DMS114 treated with DMSO at 0.1 percent for 48 hours (cell line): ENCODE measurements at regions not wholly inside any gene's neighbourhood (a gene's known extent, or its start where the extent isn't known, plus 50 kb on each side); places are given as distances from the start of the nearest gene placed in this dataset.
"Not testable (repeated sequence)": the region's sequence is repeated elsewhere in the genome, so short reads cannot be mapped to it uniquely, and the experiment has no call there.

Experiments
- DNase-seq: peaks from one replicate; lab custom pipeline; 2025; ENCODE audit not compliant: unreplicated experiment; lab: John Stamatoyannopoulos, UW

GRCh38 chr3:95810462-95810861 is 1003.9 kb upstream of the EPHA6 start:
- DNase-seq, result no peak

DNA sequence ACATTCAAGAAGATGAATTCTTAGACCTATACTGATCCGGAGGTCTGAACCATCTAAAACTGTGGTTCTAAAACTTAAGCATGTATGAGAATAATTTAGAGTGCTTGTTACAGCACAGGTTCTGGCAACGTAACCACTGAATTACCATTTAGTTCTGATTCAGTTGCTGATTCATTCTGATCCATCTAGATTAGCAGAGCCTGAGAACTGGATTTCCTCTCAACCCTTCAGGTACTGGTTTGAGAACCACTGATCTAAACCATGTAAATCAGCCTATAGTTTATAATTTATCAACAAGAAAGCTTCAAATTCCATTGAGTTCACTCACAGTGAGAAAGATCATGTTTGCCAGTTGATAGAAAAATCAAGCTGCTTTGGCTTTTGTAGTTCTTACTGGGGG is 1001.1 kb upstream of the EPHA6 start:
- DNase-seq, result no peak

GRCh38 chr3:95815828-95816227 is 998.6 kb upstream of the EPHA6 start:
- no peak for DNase-seq

GRCh38 chr3:95826419-95826818 is 988.0 kb upstream of the EPHA6 start:
- DNase-seq, result no peak

GRCh38 chr3:95832146-95832545 is 982.2 kb upstream of the EPHA6 start:
- DNase-seq, result no peak

DNA sequence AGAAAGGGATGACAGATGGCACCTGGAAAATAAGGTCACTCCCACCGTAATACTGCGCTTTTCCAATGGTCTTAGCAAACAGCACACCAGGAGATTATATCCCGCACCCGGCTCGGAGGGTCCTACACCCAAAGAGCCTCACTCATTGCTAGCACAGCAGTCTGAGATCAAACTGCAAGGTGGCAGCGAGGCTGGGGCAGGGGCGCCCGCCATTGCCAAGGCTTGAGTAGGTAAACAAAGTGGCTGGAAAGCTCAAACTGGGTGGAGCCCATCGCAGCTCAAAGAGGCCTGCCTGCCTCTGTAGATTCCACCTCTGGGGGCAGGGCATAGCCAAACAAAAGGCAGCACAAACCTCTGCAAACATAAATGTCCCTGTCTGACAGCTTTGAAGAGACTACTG is 953.8 kb upstream of the EPHA6 start:
- not testable (repeated sequence) for DNase-seq

DNA sequence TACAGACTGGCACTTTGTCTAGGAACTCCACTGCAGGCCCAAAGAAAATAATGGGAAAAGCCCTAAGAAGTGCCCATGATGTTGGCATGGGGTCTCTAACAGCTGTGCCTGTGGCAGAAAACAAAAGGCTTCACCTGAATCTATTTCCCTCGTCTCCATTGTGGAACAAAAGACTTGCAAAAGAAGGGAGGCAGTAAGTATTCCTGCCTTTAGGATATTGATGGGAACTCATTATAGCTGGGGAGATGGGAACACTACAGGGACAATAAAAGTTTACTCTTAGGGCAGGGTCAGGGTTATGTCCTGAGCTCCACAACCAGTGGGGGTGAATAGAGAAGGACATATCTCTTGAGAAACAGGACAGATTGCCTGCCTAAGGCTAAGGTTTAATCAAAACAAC is 930.6 kb upstream of the EPHA6 start:
- no peak for DNase-seq

DNA sequence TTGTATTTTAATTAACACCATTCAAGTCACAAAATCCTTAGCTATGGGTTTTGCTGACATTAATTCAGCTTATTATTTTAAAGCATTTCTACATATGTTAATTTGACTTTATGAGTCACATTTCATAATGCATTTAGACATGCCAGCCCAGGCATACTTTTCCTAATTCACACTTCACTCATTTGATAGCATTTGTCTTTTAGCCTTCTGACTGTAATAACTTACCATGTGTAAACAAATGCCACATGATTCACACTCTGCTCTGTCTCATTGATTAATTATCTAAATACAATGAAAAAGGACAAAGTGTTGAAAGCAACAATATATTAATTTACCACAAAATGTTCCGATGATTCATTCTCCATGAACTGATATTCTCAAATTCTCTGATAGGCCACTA is 927.8 kb upstream of the EPHA6 start:
- DNase-seq, result no peak

- DNase-seq, result no peak
These were observed 927.3 kb upstream of the EPHA6 start for GRCh38 chr3:95887114-95887513.

DNA sequence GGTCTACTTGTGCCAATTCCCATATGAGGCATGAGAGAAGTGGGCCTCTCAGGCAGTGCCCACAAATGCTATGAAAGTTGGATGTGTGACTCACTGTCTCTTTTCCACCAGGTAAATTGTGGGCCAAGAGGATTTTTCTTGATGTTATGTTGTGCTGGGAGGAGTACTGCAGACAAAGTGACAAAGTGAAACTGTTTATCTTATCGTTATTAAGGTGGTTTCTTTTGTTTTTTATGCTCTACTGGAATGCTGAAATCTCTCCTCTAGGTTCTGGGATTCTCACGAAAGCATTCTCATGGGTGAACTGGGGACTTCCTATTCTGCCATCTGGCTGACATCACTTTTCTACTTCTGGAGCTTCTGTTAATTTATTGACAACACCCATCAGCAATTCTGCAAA is 919.6 kb upstream of the EPHA6 start:
- DNase-seq, result no peak

GRCh38 chr3:95899494-95899893 is 914.9 kb upstream of the EPHA6 start:
- no peak for DNase-seq

- no peak for DNase-seq
These were observed 914.5 kb upstream of the EPHA6 start for GRCh38 chr3:95899911-95900310.

- DNase-seq, result no peak
These were observed 912.4 kb upstream of the EPHA6 start for GRCh38 chr3:95901948-95902347.

DNA sequence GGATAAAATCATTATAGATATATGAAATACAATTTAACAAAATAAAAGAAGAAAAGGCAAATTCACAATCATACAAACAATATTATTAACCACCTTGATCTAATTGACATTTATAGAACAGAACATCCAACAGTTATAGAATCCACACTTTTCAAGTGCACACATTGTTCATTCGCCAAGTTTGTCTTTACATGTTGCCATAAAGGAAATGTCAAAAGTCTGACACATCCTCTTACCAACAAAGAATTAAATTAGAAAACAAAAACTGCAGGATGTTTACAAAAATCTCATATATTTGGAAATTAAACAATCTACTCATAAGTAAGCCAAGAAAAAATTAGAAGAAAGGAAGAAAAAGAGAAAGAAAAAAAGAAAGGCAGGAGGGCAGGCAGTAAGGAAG is 909.2 kb upstream of the EPHA6 start:
- no peak for DNase-seq

DNA sequence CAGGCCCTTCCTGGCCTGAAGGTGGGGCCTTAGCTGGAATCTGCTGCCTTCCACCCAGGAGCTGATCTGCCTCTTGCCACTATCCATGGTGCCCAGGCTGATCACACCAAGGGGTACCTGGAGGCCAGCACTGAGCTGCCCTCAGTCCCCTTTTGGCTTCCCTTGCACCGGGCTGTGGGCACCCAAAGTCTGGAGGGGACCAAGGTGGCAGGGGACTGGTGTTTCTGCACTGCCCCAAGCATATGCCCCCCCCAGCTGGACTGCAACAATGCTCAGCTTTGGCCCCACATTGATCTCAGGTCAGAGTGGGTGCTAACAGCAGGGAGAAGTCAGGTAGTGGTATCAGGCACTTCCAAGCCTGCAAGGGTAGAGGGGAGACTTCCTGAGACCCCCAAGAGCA is 902.6 kb upstream of the EPHA6 start:
- no peak for DNase-seq

DNA sequence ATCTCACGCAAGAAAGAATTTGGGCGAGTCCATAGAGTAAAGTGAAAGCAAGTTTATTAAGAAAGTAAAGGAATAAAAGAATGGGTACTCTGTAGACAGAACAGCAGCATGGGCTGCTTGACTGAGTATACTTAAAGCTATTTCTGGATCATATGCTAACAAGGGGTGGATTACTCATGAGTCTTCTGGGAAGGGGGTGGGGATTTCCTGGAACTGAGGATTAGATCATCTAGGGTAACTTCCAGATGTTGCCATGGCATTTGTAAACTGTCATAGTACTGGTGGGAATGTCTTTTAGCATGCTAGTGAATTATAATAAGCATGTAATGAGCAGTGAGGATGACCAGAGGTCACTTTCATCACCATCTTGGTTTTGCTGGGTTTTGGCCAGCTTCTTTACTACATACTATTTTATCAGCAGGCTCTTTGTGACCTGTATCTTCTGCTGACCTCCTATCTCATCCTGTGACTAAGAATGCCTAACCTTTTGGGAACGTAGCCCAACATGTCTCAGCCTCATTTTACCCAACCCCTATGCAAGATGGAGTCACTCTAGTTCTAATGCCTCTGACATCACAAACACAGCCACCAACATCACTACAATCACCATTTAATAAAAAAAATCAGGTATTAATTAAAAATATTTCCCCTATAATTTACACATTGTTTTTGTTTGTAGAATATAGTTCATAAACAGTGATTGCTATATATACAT is 890.7 kb upstream of the EPHA6 start:
- no peak for DNase-seq

DNA sequence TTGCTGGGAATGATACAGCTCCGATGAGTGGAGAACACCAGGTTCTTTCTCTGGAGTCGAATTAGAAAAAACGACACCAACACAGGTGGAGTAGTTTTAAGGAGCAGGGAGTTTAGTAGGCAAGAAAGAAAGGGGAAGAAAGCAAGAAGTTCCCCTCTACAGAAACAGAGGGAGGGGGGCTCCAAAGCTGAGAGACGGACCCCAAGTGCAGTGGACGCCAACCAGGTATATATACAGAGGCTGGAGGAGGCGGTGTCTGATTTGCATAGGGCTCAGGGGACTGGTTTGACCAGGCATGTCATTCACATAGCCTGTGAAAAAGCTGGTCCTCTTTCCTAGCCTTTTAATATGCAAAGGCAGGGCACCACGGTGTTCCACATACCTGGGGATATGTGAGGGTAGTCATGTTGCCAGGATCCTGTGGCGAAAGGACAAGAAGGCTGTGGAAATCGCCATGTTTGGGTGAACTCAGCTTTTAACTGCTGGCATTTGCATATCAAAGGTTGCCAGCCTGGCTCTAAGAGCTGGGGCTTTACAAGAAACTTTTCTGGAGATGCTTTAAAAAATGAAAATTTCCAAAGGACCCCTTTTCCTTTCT is 887.4 kb upstream of the EPHA6 start:
- no peak for DNase-seq

DNA sequence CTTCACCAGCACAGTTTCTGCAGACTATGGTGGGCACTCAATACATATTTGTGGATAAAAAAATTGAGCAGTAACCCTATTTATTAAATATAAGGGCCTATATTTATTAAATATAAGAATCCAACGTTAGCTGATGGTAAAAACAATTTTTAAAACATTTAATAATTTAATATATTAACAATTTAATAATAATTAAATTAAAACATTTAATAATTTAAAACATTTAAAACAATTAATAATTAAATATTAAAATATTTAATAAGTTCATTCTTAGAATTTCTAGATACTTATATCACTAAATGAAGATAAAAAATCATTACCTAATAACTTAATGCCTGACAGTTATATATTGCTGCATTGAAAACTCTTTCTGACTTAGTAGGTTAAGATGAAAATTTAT is 880.2 kb upstream of the EPHA6 start:
- DNase-seq, result no peak

DNA sequence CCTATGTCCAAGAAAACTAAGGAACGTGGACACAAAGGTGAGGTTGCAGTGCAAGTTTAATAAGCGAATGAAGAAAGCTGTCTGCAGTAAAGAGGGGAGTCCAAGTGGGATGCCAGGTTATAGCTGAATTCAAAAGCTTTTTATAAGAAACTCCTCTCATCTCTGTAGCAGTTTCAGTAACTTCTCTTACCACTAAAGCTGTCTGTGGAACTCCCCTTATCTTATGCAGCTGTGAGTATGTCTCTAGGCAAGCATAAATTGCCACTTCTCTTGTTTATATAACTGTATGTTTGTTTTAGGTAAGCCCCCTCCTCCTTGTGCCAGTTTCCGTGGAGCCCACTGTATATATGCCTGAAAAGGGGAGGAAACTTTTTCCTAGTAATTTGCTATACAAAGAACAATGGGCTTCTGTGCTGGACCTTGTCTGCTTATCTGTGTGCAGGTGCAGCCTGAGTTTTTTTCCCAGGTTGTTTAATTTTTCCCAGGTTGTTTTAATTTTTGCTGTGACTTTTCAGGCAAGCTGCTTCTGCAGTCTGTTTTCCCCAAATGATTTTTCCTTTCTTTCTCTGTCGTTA is 875.1 kb upstream of the EPHA6 start:
- DNase-seq, result no peak

DNA sequence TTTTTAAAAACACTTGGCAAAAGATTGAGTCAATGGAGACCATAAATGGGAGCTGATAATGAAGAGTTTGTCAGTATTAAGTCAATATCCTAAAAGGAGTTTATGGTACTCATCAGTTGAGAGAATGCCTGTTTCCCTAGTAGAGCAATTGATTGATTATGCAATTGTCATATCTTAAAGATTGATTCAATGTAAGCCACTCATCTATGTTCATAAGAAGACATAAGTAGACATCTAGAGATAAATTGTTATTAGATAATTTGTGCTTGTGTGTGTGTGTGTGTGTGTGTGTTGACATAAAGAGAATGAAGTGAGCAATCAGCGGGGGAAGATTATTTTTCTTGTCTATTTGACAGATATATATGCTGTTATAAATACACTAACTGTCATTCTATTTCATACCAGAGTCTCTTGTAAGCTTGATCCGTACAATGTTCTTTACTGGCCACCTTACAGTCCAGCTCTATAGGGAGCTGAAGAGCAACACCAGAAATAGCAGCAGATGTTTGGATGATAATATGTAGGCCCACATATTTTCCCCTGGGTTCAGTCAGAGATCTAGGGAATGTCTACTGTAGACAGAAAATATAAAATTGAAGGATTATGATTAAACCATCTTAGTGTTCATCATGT is 848.6 kb upstream of the EPHA6 start:
- no peak for DNase-seq

DNA sequence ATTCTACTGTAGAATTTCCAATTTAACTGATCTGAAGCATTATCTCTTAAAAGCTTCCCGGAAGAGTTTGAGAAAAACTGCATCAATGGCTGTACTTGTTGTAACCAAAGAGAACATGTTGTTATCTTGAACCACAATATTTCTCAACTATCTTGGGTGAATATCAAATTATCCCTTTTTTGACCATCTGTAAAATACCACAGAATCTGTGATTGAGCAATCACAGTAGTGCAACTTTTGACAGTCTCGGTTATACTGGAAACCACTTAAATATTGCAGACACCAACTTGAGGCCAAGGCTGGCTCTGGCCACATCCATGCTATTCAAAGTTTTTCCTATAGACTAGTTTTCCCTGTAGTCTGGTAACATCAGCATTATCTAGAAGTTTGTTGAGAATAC is 842.8 kb upstream of the EPHA6 start:
- no peak for DNase-seq

DNA sequence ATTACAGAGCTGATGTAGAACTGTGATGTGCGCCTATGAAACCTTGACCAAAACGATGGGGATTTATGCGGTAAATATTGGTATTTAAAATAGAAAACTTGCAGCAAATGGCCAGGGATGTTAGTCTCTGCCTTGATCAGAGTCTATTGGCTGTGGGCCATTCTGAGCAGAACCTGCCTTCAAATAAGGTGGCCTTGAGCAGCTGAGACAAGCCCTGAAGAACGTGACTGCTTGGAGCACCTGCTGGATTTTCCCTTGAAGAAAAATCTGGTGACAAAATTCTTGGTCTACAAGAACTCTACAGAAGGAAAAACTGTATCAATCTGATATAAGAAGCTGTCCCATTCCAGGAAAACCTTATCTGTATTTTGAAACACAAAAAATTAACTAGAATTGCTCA is 820.1 kb upstream of the EPHA6 start:
- DNase-seq, result no peak
